Fibroblast of skin of right quadriceps (primary cell): ENCODE measurements at regions not wholly inside any gene's neighbourhood (a gene's known extent, or its start where the extent isn't known, plus 50 kb on each side); places are given as distances from the start of the nearest gene placed in this dataset.

Experiments used
- DNase-seq: peaks from one replicate; pipeline ENCODE4 v3.0.0-alpha.2; 2013

DNA sequence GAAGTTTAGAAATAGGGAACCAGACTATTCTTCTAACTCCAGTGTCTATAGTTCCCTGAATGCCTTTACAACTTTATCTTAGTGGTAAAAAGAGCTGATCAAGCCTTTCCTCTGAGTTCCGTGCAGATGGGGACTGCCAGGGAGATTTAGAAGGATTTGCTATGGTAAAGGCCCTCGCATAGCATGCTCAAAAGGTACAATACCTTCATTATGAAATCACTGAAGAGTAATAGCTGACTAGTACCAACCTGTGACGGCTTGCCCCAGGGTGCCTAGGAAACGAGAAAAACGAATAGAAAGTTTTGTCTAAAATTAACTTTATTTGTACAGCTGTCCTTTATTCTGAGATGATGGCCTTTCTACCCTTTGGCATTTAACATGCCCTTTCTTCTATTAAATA lies 150.1 kb upstream of the ARHGAP42 start:
- DNase-seq: no peak

DNA sequence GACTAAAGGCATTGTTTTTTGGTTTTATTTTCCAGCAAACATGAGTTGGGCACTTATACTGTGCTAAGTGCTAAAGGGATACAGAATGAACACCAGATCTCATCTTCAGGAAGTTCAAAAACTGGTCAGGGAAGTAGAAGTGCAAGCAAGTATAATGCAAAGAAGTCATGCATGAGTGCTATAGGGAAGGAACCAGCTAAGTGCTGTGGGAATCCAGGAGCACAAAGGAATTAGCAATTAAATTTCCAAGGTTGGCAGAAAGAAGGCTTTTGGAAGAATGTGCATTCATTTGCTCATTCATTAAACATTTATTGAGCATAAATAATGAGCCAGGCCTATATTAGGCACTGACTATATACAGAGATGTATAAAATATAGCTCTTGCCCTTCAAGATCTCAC lies 143.7 kb upstream of the ARHGAP42 start:
- DNase-seq: no peak

DNA sequence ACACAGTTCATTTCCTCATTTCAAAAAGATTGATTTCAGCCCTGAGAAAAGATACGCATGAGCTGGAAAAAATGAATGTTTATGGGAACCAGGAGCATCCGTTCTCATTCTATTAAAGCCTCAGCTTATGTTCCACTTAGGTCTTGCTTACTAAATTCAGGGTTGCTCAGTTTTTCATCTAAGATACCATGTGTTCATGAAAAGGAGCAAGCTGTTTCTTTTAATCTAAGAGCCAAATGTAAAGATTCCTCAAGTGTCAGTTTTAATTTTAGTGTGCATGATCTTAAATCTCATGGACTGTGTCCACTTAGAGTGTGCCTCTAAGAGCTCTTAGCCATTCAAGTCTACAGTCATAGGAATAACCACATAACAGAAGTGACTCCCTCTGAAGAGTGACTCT lies 141.5 kb upstream of the ARHGAP42 start:
- DNase-seq: no peak

DNA sequence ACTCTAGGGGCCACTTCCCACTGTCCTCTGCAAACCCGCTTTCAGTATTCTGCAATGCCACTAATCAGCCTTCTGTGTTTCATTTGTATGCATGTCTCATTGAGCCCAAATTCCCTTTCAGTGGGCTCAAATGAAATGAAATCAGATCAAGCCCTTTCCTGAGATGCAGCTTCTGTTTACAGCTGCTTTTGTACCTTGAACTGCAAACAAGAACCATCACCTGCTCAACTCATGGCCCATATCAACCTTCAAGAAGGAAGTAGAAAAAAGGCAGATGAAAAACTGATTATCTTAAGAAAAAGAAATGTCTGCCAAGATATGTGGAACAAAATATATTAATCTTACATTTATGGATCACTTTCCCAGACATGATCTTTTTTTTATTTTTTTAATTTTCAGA lies 141.1 kb upstream of the ARHGAP42 start:
- DNase-seq: no peak

DNA sequence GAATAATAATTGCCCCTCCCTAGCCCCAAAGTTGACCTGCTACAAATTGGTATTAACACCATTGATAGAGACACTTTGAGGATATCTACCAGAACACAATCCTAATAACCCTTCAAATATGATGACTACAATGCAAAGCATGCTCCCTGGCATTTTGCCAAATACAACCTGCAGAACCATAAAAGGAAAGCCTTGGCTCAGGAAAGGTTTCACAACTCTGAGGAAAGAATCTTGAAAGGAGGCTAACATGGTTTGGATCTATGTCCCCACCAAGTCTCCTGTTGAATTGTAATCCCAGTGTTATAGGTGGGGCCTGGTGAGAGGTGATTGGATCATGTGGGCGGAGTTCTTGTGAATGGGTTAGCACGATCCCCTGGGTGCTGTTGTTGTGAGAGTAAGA lies 140.4 kb upstream of the ARHGAP42 start:
- peak; percentile 53 for DNase-seq

DNA sequence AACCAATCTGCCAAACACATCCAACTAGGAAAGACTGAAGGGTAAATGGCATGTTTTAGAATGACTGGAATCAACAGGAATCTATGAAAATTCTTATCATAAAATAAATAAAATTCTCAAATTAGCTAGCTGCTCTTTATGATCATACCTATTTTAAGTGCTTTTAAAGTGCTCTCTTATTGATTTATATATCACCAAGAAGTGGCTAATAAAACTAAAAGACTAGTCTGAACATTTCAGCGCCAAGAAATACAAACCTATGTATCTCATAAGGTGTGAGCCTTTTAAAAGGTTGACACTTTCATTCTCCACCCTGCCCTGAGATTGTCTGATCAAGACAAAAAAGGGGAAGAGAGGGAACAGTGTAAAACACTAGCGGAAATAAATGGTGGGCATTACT lies 136.8 kb upstream of the ARHGAP42 start:
- DNase-seq: no peak

DNA sequence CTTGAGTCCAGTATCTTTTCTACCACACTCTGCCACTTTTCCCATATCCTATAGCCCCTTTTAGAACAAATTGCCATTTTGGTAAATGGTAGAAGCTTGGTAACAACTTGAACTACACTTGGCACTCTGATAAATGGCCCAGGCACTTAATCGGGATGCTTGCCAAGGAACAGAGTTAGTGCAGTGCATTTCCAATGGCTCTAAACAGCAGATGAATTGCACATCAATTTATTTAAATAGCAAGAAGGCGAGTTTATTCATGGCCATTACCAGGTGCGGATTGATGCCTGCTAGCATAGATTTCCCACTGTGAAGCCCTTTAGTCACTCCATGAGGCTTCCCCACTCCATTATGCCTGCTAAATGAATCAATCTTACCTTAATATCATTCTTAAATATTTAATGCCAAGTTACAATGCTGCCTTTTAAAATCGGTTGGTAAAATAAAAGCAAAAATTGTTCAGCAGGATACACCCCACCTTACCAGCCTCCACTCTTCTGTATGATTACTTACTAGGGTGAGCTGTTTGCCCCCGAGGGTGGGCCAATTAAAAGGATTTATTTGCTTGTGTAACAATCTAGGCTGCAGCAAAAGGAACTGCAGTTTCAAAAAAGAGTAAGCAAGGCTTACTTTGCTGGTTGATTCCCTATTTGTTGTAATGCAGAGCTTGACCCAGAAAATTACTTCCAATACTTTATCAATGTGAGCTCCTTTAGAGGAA lies 136.0 kb upstream of the ARHGAP42 start:
- DNase-seq: no peak

DNA sequence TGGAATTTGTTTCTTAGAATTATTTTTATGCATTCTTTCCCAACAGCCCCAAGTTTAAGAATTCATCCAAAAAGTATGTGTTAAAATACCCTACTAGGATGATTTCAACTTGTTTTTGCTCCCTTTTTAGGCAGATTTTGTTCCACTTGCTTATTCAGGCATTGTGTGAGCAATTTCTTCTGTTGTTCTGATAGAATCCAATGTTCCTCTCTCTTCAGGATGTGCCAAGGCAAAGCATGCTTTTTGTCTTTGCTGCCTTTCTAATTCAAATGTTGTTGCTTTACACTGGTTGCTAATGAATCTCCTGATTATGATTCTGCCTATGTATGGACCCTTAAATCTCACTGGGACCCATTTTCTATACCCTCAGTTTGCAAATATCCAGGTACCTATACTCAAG lies 131.2 kb upstream of the ARHGAP42 start:
- no peak for DNase-seq

DNA sequence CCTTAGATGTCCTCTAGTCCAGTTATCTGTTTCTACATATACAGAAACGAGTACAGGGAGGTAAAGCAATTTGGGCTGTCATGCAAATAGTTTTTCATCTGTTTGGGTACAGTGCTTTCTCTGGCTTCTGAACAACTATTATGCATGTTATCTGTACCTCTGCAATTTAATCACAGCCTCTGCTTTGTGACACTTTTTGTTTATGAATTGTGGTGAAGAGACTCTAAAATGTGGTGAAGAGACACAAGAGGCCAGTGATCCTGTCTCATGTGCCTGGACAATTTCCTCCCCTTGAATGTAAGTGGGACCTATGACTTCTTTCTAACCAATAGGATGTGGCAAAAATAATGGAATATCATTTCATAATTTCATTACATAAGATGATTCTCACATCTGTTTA lies 130.3 kb upstream of the ARHGAP42 start:
- no peak for DNase-seq

DNA sequence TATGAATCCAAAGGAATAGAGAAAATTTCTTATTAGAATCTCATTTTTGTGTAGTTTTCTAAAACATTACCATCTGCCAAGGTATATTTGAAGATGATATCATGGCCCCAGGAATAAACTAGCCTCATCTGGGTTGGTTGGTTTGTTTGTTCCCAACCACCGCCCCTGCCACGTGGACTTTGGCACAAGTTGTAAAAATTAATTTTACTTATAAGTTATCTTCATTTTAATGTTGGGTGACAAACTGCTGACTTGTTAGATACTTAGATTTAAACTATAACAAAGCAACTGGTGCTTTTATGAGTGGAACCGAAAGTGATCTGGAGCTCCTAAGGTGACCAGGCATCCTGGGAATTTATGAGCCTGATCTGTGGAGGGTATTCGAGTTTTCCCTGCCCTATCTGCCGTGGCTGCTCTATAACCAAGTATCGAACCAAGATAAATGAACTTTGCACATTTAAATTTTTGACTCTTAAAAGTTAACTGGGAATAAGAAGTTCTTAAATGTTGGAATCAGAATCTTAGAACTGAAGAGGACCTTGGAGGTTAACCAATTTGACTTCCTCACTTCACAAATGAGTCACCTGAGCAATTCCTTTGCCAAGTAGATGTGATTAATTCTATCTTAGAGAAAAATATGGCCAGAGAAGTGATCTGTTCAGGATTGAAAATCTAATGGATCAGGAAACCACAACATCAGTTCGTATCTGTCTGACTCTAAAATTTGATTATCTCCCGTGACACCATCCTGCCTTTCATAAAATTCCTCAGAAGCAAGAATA lies 129.1 kb upstream of the ARHGAP42 start:
- DNase-seq: peak; percentile 58

DNA sequence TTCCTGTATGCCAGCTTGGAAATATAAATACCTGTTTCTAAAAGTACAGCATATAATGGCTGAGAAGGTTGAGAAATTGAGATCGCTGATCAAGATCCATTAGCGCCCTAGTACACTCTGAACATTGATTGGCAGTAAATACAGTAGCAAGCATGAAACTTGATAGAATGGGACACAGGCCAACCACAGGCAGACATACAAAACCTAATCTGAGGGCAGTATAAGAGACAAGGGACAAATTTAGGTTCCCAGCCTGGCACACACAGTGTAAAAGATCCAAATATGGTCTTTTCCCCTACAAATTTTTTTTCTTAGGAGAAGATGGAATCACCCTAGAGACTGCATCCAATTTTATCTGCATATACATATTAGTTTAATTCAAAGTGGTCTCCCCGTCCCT lies 126.5 kb upstream of the ARHGAP42 start:
- no peak for DNase-seq

DNA sequence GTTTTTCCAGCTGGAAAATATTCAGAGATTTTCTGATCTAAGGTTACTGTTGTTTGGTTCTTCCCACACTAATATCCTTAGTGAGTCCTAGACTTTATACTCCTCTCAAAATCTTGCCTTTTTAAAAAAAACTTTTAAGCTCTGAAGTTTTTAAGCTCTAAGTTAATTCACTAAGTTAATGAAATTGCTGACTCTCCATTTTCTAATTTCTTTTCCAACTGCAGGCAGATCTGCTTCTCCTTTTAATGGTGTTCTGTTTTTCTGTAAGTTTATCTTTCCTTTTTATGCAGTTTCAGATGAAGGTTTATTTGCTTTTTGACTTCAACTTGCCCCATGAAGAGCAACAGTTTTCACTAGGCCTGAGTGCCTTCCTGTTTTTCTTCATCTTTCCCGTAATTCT lies 125.8 kb upstream of the ARHGAP42 start:
- DNase-seq: no peak

DNA sequence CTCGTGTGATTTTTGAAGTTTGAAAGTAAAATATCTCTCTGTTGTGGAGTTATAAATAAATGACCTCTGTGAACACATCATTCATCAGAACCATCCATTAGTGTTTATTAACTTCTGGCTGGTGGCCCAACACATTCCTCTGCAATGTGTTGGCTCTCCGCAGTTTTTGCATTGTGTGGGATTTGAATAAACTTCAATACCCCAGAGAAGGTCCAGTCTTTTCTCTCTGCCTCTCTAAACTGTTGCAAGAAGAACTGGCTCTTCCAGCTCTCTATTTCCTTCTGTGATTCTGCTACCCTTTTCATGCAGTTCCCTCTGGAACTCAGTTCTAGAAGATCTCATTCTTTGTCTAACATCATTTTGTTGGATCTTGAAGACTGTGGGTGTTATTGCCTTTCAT lies 125.0 kb upstream of the ARHGAP42 start:
- peak; percentile 94 for DNase-seq

DNA sequence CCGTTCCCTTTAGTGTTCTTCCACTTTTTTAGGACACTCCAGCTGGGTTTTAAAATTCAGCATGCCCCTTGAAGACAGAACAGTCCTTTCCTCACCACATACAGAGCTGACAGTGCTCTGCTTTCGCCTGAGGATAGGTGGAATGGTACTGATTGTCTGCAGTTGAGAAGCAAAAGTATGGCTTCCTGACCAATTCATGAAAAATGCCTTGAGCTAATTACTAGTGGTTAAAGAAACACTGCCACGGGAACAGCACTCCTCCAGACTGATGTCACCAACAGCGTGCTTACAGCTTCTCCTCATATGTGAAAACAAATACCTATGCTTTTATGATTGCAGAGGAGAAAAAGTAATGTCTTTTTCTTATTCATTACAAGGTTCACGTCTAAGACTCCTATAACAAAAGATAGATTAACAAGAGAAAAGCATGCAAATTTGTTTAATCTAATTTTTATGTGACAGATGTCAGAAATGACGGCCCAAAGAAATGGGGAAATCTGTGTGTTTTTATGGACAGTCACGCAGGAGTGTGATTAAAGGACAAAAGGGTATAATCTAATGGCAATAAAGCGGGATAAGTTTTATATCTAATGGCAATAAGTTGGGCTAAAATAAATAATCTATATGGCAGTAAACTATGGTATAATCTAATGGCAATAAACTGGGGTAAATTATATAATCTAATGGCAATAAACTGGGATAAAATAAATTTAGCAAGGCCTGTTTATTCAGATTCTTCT lies 123.4 kb upstream of the ARHGAP42 start:
- peak; percentile 79 for DNase-seq

DNA sequence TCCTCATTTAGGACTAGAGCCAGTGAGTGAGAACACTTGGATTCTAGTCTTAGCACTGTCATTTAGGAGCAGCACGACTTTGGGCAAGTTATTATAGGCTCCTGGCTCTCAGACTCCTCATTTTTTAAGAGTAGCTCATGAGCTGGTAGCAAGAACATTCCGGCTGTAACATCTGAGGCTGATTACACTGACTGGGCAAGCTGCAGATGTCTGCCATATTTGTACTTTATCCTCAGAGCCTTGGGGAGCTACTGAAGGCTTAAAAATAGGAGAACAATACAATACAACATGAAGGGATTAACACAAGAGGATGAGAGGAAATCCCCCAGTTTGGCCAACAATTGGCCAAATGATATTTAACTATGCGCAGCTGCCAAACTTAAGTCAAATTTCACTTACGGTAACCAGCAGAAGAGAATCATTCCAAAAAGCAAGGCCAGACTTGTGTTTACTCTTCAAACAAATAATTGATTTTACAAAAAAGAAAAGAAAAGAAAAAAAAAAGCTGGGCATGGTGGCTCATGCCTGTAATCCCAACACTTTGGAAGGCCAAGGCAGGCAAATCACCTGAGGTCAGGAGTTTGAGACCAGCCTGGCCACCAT lies 113.1 kb upstream of the ARHGAP42 start:
- peak; percentile 34 for DNase-seq

DNA sequence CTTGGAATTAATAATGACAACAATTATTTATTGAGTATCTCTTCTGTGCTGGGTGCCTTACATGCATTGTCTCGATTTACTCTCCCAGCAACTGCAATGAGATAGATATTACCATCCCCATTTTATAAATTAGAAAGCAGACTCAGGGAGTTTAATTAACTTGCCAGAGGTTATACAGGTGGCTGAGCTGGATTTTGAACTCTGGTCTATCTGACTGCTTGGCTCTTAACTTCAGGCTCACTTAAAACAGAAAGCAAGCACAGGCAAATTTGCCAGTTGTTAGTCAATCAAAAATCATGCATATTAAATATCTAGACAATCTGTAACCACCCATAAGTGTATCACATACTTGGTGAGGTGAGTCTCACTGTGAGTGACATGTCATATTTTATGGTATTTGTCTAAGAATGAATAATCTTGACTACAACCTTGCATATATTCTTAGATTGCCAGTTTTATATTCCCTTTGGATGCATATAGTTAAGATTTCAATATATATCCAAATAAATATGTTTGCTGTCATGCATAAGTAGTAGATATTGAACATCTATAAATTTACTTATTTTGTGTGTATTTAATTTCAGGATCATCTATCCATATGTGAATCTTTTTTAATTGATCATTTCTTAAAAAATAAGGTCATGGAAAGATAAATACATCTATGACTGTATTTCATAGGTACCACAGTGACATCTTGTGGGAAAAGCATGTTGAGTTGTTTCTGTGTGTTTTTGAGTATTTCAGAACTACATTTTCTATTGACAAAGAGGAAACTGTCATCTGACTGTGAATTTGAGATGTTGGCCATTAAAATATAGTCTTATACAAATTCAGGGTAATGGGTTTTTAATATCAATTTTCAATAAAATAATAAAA lies 112.0 kb upstream of the ARHGAP42 start:
- peak; percentile 45 for DNase-seq

DNA sequence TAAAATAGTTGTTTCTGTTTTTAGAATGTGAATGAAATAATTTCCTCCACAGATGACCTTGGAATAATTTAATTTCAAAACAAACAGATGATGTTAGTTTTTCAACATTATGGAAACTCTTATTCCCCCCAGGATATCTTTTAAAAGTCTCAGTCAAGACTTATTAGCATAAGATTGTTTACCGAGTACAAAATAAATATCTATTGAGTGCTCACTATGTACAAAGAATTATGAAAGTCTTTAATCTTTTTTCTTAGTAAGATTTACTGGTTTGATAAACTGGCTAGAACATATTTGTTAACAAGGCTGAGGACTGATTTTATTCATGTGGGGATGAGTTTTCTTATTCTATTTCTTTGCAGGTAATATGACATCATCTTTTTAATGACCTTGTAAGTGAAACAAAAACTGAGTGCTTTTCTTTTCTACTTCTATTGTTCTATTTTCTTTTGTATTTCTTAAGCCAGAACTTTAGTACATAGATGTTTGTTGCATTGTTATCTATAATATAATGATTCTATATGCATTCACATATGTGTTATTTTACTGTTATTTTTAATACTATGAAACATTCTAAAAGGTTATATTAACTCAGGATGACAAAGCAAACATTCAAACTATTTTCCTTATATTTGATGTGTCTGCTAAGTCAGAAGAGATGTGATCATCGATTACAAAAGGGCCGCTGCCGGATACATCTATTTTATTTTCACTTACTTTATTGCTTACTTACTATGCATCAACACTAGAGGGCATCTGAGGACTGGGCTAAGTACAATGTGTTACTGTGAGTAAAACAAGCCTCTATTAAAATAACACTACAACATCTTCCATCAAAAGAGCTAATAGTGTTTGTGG lies 111.0 kb upstream of the ARHGAP42 start:
- peak; percentile 60 for DNase-seq

DNA sequence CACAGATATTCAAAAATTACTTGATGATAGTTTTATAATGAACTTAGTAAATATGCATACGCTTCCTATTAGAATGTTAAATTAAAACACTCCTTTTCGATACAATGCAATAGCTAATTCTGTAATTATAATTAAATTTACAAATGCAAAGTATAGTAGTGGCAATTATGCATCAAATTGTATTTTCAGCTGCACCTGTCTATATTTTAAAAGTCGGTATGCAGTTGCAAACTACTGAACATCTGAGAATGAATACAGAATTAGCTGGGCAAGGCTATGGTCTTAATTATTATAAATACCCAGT lies 110.4 kb upstream of the ARHGAP42 start:
- no peak for DNase-seq

DNA sequence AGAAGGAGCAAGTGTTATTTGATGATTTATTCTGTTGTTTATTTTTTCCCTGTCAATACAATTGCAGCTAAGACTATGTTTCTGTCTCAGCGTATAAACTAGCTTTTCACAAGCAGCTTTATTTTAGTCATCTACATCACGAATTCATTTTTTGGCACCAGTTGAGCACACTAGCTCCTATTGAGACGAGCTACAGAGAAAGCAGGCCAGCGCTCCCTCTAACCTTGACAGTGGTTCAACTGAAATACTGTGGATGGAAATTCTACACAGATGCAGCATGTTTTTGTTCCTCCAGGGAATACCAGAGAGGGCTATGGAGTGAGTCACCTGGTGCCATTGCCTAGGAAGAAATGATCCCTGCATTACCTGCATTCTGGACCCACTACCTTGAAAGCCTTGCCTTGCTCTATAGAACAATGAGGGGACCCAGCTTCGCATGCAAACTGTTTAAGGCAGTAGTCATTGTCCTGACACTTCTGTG lies 108.2 kb upstream of the ARHGAP42 start:
- peak; percentile 44 for DNase-seq

DNA sequence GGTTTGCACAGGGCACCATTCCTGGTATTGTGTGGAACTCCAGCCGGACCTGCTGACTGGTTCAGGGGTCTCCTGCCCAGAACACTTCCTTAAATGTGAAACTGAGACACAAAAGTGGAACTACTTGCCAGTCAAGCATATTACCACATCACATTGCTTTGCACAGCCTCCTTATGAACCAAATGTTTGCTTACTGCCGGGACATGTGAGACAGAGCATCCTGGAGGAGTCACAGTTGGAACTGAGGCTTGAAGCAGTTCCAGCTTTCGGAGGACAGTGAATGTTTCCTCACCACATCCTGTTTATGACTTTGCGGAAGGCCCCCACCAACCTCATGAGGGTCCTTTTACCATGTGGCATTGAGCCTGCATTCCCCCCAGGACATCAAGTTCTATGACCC lies 105.8 kb upstream of the ARHGAP42 start:
- peak; percentile 22 for DNase-seq

DNA sequence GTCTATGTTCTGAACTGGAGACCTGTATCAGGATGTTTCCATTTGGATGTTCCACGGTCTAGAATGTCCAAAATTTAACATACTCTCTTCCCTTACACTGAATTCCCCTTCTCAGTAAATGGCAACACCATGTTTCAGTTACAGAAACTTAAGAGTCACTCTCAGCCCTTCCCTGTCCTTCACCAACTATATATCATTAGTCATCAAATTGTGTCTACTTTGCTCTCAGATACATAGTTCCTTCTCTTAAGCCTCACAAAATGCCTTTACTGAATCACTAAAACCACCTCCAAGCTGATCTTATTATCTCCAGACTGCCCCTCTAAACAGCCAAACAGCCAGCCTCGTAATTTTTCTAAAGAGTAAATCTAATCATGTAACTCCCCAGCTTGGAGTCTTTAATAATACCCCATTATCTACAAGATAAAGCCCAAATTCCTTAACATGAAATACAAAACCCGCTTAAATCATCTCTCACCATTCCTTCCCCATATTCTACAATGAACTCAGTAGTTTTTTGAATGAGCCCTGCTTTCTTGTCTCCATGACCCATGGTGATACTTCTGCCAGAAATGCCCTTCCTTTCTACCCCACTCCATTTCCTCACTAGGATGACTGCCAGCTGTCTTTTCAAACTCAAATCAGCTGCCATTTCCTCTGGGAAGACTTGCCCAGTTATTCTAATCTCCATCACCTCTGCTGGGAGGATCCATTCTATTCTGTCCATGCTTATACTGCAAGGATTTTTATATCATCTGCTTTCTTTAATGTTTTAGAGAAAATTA lies 102.7 kb upstream of the ARHGAP42 start:
- no peak for DNase-seq
